KMS-11 (cell line): ENCODE measurements at regions not wholly inside any gene's neighbourhood (a gene's known extent, or its start where the extent isn't known, plus 50 kb on each side); places are given as distances from the start of the nearest gene placed in this dataset.

Source experiments
- H2AFZ ChIP-seq: fragments of 200-600 bp; sonication (generic); 2 replicates; pipeline ENCODE4 v1.6.1; 2016; ENCODE audit warnings: antibody characterized with exemption, mixed run types, low read depth
- H3K27ac ChIP-seq: fragments of 200-600 bp; sonication (generic); 2 replicates; pipeline ENCODE4 v1.6.1; 2016; ENCODE audit warnings: mild to moderate bottlenecking, mixed run types
- H3K27me3 ChIP-seq: fragments of 200-600 bp; sonication (generic); 2 replicates; pipeline ENCODE4 v1.6.1; 2017; ENCODE audit warnings: mild to moderate bottlenecking, low read depth, mixed run types, moderate library complexity; ENCODE audit not compliant: insufficient read depth
- H3K36me3 ChIP-seq: fragments of 200-600 bp; sonication (generic); 2 replicates; pipeline ENCODE4 v1.6.1; 2017; ENCODE audit warnings: mild to moderate bottlenecking, mixed run types; ENCODE audit not compliant: insufficient read depth
- H3K4me1 ChIP-seq: fragments of 200-600 bp; sonication (generic); 2 replicates; pipeline ENCODE4 v1.6.1; 2016; ENCODE audit warnings: mild to moderate bottlenecking, low read depth, mixed run types; ENCODE audit not compliant: poor library complexity, severe bottlenecking
- H3K4me2 ChIP-seq: fragments of 200-600 bp; sonication (generic); 2 replicates; pipeline ENCODE4 v1.7.0; 2016; ENCODE audit warnings: mild to moderate bottlenecking, mixed run types
- H3K4me3 ChIP-seq: fragments of 200-600 bp; sonication (generic); IDR thresholded peaks from 2 replicates; pipeline ENCODE4 v1.6.1; 2017; ENCODE audit warnings: low read depth, low read length, mixed read lengths; ENCODE audit not compliant: insufficient read depth
- H3K79me2 ChIP-seq: fragments of 200-600 bp; sonication (generic); 2 replicates; pipeline ENCODE4 v1.6.1; 2016; ENCODE audit warnings: low read depth, mixed run types; ENCODE audit not compliant: insufficient read depth
- H3K9ac ChIP-seq: fragments of 200-600 bp; sonication (generic); 2 replicates; pipeline ENCODE4 v1.6.1; 2016; ENCODE audit warnings: mild to moderate bottlenecking, mixed run types
- H4K20me1 ChIP-seq: fragments of 200-600 bp; sonication (generic); 2 replicates; pipeline ENCODE4 v1.6.1; 2016; ENCODE audit warnings: mild to moderate bottlenecking, mixed run types; ENCODE audit not compliant: insufficient read depth
- TF ChIP-seq, protein P1 (sequence below): fragments of 200-600 bp; sonication (generic); conservative IDR thresholded peaks from 2 replicates; pipeline ENCODE4 v1.6.1; 2017; ENCODE audit warnings: low read depth, mild to moderate bottlenecking, antibody characterized with exemption, low read length, moderate library complexity, mixed read lengths

- Histone ChIP-seq H3K4me2 (no peak overlapping the region), H3K4me1 (no peaks in the 10 kb centered on the region), H3K9ac (no peak overlapping the region), H3K79me2 (no peaks in the 10 kb centered on the region), H3K27ac (no peak overlapping the region), H2AFZ (no peak overlapping the region), H3K4me3 (no peak overlapping the region), H3K27me3 (no peaks in the 10 kb centered on the region), H4K20me1 (no peaks in the 10 kb centered on the region), H3K36me3 (no peaks in the 10 kb centered on the region)
- TF ChIP-seq, protein P1, sequence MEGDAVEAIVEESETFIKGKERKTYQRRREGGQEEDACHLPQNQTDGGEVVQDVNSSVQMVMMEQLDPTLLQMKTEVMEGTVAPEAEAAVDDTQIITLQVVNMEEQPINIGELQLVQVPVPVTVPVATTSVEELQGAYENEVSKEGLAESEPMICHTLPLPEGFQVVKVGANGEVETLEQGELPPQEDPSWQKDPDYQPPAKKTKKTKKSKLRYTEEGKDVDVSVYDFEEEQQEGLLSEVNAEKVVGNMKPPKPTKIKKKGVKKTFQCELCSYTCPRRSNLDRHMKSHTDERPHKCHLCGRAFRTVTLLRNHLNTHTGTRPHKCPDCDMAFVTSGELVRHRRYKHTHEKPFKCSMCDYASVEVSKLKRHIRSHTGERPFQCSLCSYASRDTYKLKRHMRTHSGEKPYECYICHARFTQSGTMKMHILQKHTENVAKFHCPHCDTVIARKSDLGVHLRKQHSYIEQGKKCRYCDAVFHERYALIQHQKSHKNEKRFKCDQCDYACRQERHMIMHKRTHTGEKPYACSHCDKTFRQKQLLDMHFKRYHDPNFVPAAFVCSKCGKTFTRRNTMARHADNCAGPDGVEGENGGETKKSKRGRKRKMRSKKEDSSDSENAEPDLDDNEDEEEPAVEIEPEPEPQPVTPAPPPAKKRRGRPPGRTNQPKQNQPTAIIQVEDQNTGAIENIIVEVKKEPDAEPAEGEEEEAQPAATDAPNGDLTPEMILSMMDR = no peak
These were observed 200.8 kb downstream of the VRK1 start for GRCh38 chr14:96997996-96998395.

- no peaks in the 10 kb centered on the region for H4K20me1 ChIP-seq
- H3K4me3 ChIP-seq = no peak overlapping the region
- H3K36me3 ChIP-seq = no peaks in the 10 kb centered on the region
- TF ChIP-seq, protein P1 = no peak
- H3K27ac ChIP-seq = no peak overlapping the region
- no peak overlapping the region for H2AFZ ChIP-seq
- H3K4me2 ChIP-seq = no peak overlapping the region
- H3K4me1 ChIP-seq = no peaks in the 10 kb centered on the region
- H3K9ac ChIP-seq = no peak overlapping the region
- no peaks in the 10 kb centered on the region for H3K79me2 ChIP-seq
- no peaks in the 10 kb centered on the region for H3K27me3 ChIP-seq
These were observed 202.5 kb downstream of the VRK1 start for GRCh38 chr14:96999654-97000155.

- H3K27me3 ChIP-seq = no peaks in the 10 kb centered on the region
- no peak overlapping the region for H3K9ac ChIP-seq
- no peak overlapping the region for H3K27ac ChIP-seq
- H3K4me3 ChIP-seq = no peak overlapping the region
- no peaks in the 10 kb centered on the region for H3K36me3 ChIP-seq
- no peak overlapping the region for H3K4me2 ChIP-seq
- TF ChIP-seq, protein P1 = no peak
- H3K79me2 ChIP-seq = no peaks in the 10 kb centered on the region
- H4K20me1 ChIP-seq = no peaks in the 10 kb centered on the region
- no peaks in the 10 kb centered on the region for H3K4me1 ChIP-seq
- H2AFZ ChIP-seq = no peak overlapping the region
These were observed 205.3 kb downstream of the VRK1 start for GRCh38 chr14:97002454-97002853.

DNA sequence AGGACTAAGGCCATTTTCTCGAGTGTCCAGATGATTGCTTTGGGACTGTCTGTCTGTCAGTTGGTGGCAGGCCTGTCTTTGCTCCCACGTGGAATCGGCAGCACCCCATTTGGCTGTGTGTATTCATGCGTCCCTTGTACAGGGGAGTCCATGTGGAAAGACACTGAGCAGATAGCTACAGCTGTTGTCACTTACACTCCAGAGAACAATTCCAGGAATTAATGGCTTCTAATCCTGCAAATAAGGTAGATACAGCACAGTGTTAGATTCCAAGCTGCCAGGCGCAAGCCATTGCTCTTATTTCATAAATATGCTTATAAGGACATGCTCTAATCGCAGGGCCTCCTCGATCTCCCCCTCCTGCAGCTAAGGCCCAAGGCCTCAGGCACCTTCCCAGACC lies 208.8 kb downstream of the VRK1 start:
- H3K4me2 ChIP-seq = no peak overlapping the region
- H3K4me1 ChIP-seq = no peaks in the 10 kb centered on the region
- H3K27ac ChIP-seq = no peak overlapping the region
- no peak overlapping the region for H3K4me3 ChIP-seq
- no peaks in the 10 kb centered on the region for H3K36me3 ChIP-seq
- no peaks in the 10 kb centered on the region for H4K20me1 ChIP-seq
- no peaks in the 10 kb centered on the region for H3K27me3 ChIP-seq
- TF ChIP-seq, protein P1 = no peak
- H3K79me2 ChIP-seq = no peaks in the 10 kb centered on the region
- H3K9ac ChIP-seq = no peak overlapping the region
- H2AFZ ChIP-seq = no peak overlapping the region
